GM23338 (cell line): ENCODE measurements at regions not wholly inside any gene's neighbourhood (a gene's known extent, or its start where the extent isn't known, plus 50 kb on each side); places are given as distances from the start of the nearest gene placed in this dataset.

Source experiments
- ATAC-seq: fragments of 200-7000 bp; cut with Tn5 transposase; 3 replicates; pipeline ENCODE4 v1.9.1; 2020
- DNase-seq: peaks from one replicate; pipeline ENCODE4 v3.0.0-alpha.2; 2015; ENCODE audit warnings: low spot score
- H2AFZ ChIP-seq: fragments of 200-600 bp; sonication (generic); 2 replicates; pipeline ENCODE4 v1.8.0; 2016; ENCODE audit warnings: antibody characterized with exemption, mild to moderate bottlenecking, moderate library complexity
- H3F3A ChIP-seq: fragments of 200-600 bp; sonication (generic); replicated peaks from 2 replicates; pipeline ENCODE4 v1.8.0; 2017; ENCODE audit warnings: antibody characterized with exemption, mixed run types, low read depth
- H3K27ac ChIP-seq: fragments of 200-600 bp; sonication (generic); 2 replicates; pipeline ENCODE4 v1.6.1; 2016; ENCODE audit warnings: low read depth
- H3K27me3 ChIP-seq: fragments of 200-600 bp; sonication (generic); 2 replicates; pipeline ENCODE4 v1.8.0; 2016; ENCODE audit warnings: mild to moderate bottlenecking, mixed run types, moderate library complexity; ENCODE audit not compliant: insufficient read depth
- H3K36me3 ChIP-seq: fragments of 200-600 bp; sonication (generic); 2 replicates; pipeline ENCODE4 v1.8.0; 2016; ENCODE audit warnings: mild to moderate bottlenecking; ENCODE audit not compliant: insufficient read depth
- H3K4me1 ChIP-seq: fragments of 200-600 bp; sonication (generic); 2 replicates; pipeline ENCODE4 v1.8.0; 2016; ENCODE audit warnings: mild to moderate bottlenecking, moderate library complexity; ENCODE audit not compliant: insufficient read depth
- H3K4me2 ChIP-seq: fragments of 200-600 bp; sonication (generic); 2 replicates; pipeline ENCODE4 v1.7.1; 2017; ENCODE audit warnings: mixed run types
- H3K4me3 ChIP-seq: fragments of 200-600 bp; sonication (generic); 2 replicates; pipeline ENCODE4 v1.6.1; 2016; ENCODE audit warnings: mixed run types
- H3K79me2 ChIP-seq: fragments of 200-600 bp; sonication (generic); replicated peaks from 2 replicates; pipeline ENCODE4 v1.8.0; 2017; ENCODE audit warnings: mild to moderate bottlenecking; ENCODE audit not compliant: insufficient read depth
- H3K9me2 ChIP-seq: fragments of 200-600 bp; sonication (generic); 2 replicates; pipeline ENCODE4 v1.8.0; 2017; ENCODE audit not compliant: insufficient read depth
- H4K20me1 ChIP-seq: fragments of 200-600 bp; sonication (generic); replicated peaks from 2 replicates; pipeline ENCODE4 v1.8.0; 2017; ENCODE audit warnings: mild to moderate bottlenecking; ENCODE audit not compliant: insufficient read depth
- H3K27ac Mint-ChIP-seq: 2 replicates; pipeline ENCODE4 v1.8.0; 2020; ENCODE audit warnings: inconsistent platforms, mild to moderate bottlenecking, moderate library complexity, mixed read lengths
- H3K27me3 Mint-ChIP-seq: 3 replicates; pipeline ENCODE4 v1.8.0; 2022; ENCODE audit warnings: low read depth, mild to moderate bottlenecking, moderate library complexity, mixed read lengths, inconsistent platforms; ENCODE audit not compliant: insufficient read depth, poor library complexity
- H3K36me3 Mint-ChIP-seq: 3 replicates; pipeline ENCODE4 v1.8.0; 2021; ENCODE audit warnings: low read depth, mild to moderate bottlenecking, inconsistent platforms, moderate library complexity, mixed read lengths
- H3K4me1 Mint-ChIP-seq: 3 replicates; pipeline ENCODE4 v1.8.0; 2020; ENCODE audit warnings: mild to moderate bottlenecking, inconsistent platforms, mixed read lengths
- H3K4me3 Mint-ChIP-seq: 3 replicates; pipeline ENCODE4 v1.8.0; 2021; ENCODE audit warnings: moderate library complexity, mild to moderate bottlenecking, inconsistent platforms, mixed read lengths
- H3K9me3 Mint-ChIP-seq: 3 replicates; pipeline ENCODE4 v1.8.0; 2020; ENCODE audit warnings: moderate library complexity, mild to moderate bottlenecking, inconsistent platforms, mixed read lengths
- CREB1 ChIP-seq: fragments of 250-450 bp; sonication (Bioruptor Pico); IDR thresholded peaks from 2 replicates; pipeline ENCODE4 v1.5.0; 2020; ENCODE audit warnings: low read depth, mild to moderate bottlenecking, moderate library complexity
- EZH2phosphoT487 ChIP-seq: fragments of 200-600 bp; sonication (generic); IDR thresholded peaks from one replicate; pipeline ENCODE4 v1.8.1; 2018; ENCODE audit warnings: antibody characterized with exemption; ENCODE audit not compliant: unreplicated experiment
- JUNB ChIP-seq: IDR thresholded peaks from one replicate; pipeline ENCODE4 v1.6.1; 2016; ENCODE audit warnings: antibody characterized with exemption; ENCODE audit not compliant: unreplicated experiment
- NANOG ChIP-seq: IDR thresholded peaks from 2 replicates; pipeline ENCODE4 v1.6.1; 2016; ENCODE audit warnings: antibody characterized with exemption, borderline replicate concordance
- POLR2AphosphoS5 ChIP-seq: IDR thresholded peaks from 2 replicates; pipeline ENCODE4 v1.6.1; 2016; ENCODE audit warnings: antibody characterized with exemption, low read depth
- STAT1 ChIP-seq: IDR thresholded peaks from one replicate; pipeline ENCODE4 v1.6.1; 2016; ENCODE audit warnings: antibody characterized with exemption; ENCODE audit not compliant: unreplicated experiment
- ZNF114 ChIP-seq: fragments of 250-450 bp; sonication (Bioruptor Pico); IDR thresholded peaks from 2 replicates; pipeline ENCODE4 v1.5.0; 2020; ENCODE audit warnings: mild to moderate bottlenecking, moderate library complexity
- ZNF331 ChIP-seq: fragments of 250-450 bp; sonication (Bioruptor Pico); IDR thresholded peaks from 2 replicates; pipeline ENCODE4 v1.5.0; 2020; ENCODE audit warnings: low read depth, mild to moderate bottlenecking, moderate library complexity
- TF ChIP-seq, protein P1 (sequence below): IDR thresholded peaks from one replicate; pipeline ENCODE4 v1.6.1; 2018; ENCODE audit warnings: antibody characterized with exemption; ENCODE audit not compliant: unreplicated experiment

DNA sequence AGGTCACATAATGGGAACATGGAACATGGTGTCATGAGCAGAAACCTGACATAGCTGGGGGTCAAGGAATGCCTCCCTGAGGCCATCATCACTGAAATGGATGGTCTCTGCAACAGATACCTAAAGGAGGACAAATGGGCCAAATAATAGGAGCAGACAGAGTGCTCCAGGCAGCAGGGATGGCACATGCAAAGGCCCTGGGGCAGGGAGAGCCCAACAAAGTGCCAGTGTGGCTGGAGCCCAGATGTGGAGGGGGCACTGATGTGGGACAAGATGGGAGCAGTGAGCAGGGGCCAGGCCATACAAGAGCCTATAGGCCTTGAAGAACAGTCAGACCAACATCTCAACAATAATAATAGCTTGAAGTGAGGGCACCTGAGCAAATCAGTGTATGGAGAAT is 497.8 kb downstream of the MN1 start (continued):
- TF ChIP-seq STAT1, result no peak
- TF ChIP-seq ZNF331, result no peak
- TF ChIP-seq POLR2AphosphoS5, result no peak
- TF ChIP-seq EZH2phosphoT487, result no peak
- TF ChIP-seq ZNF114 (CRISPR knock-in tag), result no peak

DNA sequence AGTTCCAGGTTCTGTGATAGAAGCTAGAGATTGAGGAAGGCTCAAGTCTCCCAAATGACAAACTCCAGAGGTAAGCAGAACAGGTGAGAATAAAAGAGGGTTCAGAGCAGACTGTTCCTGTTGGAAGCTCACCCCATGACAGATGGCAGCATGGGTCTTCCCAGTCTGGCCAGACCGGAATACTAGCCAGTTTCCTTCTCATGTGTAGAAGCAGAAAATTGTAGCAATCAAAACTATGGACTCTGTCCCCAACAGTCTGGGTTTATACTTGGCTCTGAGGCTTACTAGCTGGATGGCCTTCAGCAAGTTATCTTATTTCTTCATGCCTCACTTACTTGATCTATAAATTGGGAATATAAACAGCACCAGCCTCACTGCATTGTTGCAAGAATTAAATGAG is 494.8 kb downstream of the MN1 start:
- DNase-seq (no peak), ATAC-seq (no peak)
- peaks cover 2% of the 10 kb centered on the region for H3K27me3 Mint-ChIP-seq
- H3K4me2 ChIP-seq, result no peak overlapping the region
- peaks cover 12% of the 10 kb centered on the region for H3K4me1 ChIP-seq
- no peak for TF ChIP-seq NANOG
- TF ChIP-seq JUNB, result no peak
- TF ChIP-seq, protein P1, sequence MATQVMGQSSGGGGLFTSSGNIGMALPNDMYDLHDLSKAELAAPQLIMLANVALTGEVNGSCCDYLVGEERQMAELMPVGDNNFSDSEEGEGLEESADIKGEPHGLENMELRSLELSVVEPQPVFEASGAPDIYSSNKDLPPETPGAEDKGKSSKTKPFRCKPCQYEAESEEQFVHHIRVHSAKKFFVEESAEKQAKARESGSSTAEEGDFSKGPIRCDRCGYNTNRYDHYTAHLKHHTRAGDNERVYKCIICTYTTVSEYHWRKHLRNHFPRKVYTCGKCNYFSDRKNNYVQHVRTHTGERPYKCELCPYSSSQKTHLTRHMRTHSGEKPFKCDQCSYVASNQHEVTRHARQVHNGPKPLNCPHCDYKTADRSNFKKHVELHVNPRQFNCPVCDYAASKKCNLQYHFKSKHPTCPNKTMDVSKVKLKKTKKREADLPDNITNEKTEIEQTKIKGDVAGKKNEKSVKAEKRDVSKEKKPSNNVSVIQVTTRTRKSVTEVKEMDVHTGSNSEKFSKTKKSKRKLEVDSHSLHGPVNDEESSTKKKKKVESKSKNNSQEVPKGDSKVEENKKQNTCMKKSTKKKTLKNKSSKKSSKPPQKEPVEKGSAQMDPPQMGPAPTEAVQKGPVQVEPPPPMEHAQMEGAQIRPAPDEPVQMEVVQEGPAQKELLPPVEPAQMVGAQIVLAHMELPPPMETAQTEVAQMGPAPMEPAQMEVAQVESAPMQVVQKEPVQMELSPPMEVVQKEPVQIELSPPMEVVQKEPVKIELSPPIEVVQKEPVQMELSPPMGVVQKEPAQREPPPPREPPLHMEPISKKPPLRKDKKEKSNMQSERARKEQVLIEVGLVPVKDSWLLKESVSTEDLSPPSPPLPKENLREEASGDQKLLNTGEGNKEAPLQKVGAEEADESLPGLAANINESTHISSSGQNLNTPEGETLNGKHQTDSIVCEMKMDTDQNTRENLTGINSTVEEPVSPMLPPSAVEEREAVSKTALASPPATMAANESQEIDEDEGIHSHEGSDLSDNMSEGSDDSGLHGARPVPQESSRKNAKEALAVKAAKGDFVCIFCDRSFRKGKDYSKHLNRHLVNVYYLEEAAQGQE, result no peak
- no peak for TF ChIP-seq STAT1
- no peak overlapping the region for H3K27ac ChIP-seq
- H3K36me3 ChIP-seq, result no peaks in the 10 kb centered on the region
- H3K9me2 ChIP-seq, result peaks cover 3% of the 10 kb centered on the region; the same call in 1 of the 2 replicates
- peaks cover 5% of the 10 kb centered on the region; the same call in 1 of the 2 replicates for H3F3A ChIP-seq
- H3K4me3 Mint-ChIP-seq, result no peak overlapping the region
- no peaks in the 10 kb centered on the region for H3K9me3 Mint-ChIP-seq
- no peak overlapping the region for H2AFZ ChIP-seq
- H3K27ac Mint-ChIP-seq, result no peak overlapping the region
- H3K36me3 Mint-ChIP-seq, result no peaks in the 10 kb centered on the region
- 0 out of 3 replicates have a peak, but pooled peaks cover 3% of the 10 kb centered on the region for H3K4me1 Mint-ChIP-seq
- H3K27me3 ChIP-seq, result no peaks in the 10 kb centered on the region
- no peaks in the 10 kb centered on the region for H3K79me2 ChIP-seq
- no peaks in the 10 kb centered on the region for H4K20me1 ChIP-seq
- H3K4me3 ChIP-seq, result no peak overlapping the region

DNA sequence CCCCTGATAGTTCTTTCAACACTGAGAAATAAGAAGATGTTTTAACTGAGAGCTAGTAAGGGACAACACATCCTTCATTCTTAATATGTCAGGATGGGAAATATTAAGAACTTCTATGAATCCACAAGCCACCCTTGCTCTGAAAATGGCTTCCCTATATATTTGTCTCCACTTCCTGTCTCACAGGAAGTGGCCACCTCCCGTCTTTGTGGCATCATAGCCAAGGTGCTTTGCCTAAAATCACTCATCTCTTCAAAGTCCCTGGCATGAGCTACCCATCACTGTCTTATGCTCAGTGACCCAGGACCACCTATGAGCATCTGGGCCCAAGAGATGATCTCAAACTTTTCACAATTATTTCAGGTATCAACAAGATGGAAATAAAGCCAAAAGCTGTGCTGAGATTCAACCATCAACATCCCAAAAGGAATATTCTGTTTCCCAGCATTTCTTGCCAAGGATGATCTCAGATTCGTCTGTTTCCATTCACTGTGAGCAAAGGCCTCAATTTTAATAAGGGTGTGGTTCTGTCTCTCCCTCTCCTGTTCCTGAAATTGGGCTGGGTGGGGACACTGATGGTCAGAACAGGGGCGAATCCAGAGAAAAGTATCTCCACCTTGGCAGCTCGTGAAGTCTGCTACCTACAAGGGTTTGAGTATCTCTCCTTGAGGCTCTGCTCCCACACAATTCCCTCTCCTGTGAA is 493.9 kb downstream of the MN1 start:
- H3K9me3 Mint-ChIP-seq, result no peaks in the 10 kb centered on the region
- Histone ChIP-seq H3F3A (peaks cover 9% of the 10 kb centered on the region; the same call in 1 of the 2 replicates), H3K4me3 (no peak overlapping the region), H4K20me1 (no peaks in the 10 kb centered on the region), H3K9me2 (peaks cover 3% of the 10 kb centered on the region; the same call in 1 of the 2 replicates), H3K79me2 (no peaks in the 10 kb centered on the region), H3K4me1 (peaks cover 19% of the 10 kb centered on the region), H2AFZ (no peak overlapping the region), H3K27ac (no peak overlapping the region), H3K36me3 (no peaks in the 10 kb centered on the region), H3K27me3 (no peaks in the 10 kb centered on the region), H3K4me2 (no peak overlapping the region)
- H3K36me3 Mint-ChIP-seq, result no peaks in the 10 kb centered on the region
- H3K27ac Mint-ChIP-seq, result no peak overlapping the region
- no peak overlapping the region for H3K4me3 Mint-ChIP-seq
- no peak for ATAC-seq
- 0 out of 3 replicates have a peak, but pooled peaks cover 3% of the 10 kb centered on the region for H3K4me1 Mint-ChIP-seq
- TF ChIP-seq ZNF114 (CRISPR knock-in tag) (no peak), CREB1 (no peak)
- TF ChIP-seq, protein P1, result no peak
- H3K27me3 Mint-ChIP-seq, result peaks cover 2% of the 10 kb centered on the region
- no peak for DNase-seq
